HepG2 (cell line): ENCODE measurements at regions not wholly inside any gene's neighbourhood (a gene's known extent, or its start where the extent isn't known, plus 50 kb on each side); places are given as distances from the start of the nearest gene placed in this dataset.

ENCODE experiments used
- ATAC-seq: fragments of 200-7000 bp; cut with Tn5 transposase; 3 replicates; pipeline ENCODE4 v1.9.1; 2020; ENCODE audit warnings: mild to moderate bottlenecking, moderate library complexity
- BruUV-seq: library from RNA; stranded (reverse); fragments of 400-500 nt; replicated peaks from 2 replicates; lab custom pipeline; 2021; lab: Mats Ljungman, UMichigan
- CTCF ChIA-PET: fragments of 300-600 bp; formaldehyde crosslinking; extraction: SDS; loops from one replicate; lab custom pipeline; 2021; ENCODE audit warnings: low total read pairs, inconsistent platforms, low intra/inter-chr PET ratio; lab: Yijun Ruan, JAX
- POLR2A ChIA-PET: fragments of 350-600 bp; sonication (Branson Sonifier 250); formaldehyde crosslinking; loops from one replicate; lab custom pipeline; 2020; ENCODE audit warnings: antibody characterized with exemption, inconsistent platforms; lab: Yijun Ruan, JAX
- DNase-seq: peaks from one replicate; pipeline ENCODE4 v3.0.0-alpha.2; 2015; ENCODE audit warnings: low spot score
- FAIRE-seq: peaks from 3 replicates; lab custom pipeline; 2011; peaks lifted over from hg19 to GRCh38; lab: Jason Lieb, UNC
- H2AFZ ChIP-seq: one replicate; pipeline ENCODE4 v1.6.1; 2011; ENCODE audit warnings: low read length, inconsistent platforms
- H3K27ac ChIP-seq: fragments of 300-600 bp; 3 replicates; pipeline ENCODE4 v1.8.0; 2011; ENCODE audit warnings: mixed run types, mild to moderate bottlenecking, mixed read lengths, low read length, inconsistent platforms; ENCODE audit not compliant: insufficient read depth; ENCODE audit errors: extremely low read length
- H3K27me3 ChIP-seq, 2 experiments: fragments of 200-600 bp in 1 of 2; 2 replicates in 1 of 2; 3 replicates in 1 of 2; pipeline versions ENCODE4 v1.6.0 to v1.8.0; 2011; ENCODE audit warnings: low read length in 2 of 2, mild to moderate bottlenecking in 2 of 2, moderate library complexity in 2 of 2, inconsistent platforms in 1 of 2; ENCODE audit not compliant: insufficient read depth in 2 of 2, control insufficient read depth in 1 of 2
- H3K36me3 ChIP-seq, 2 experiments: fragments of 200-600 bp in 1 of 2; replicated peaks in 1 of 2; 2 replicates in 1 of 2; 3 replicates in 1 of 2; pipeline versions ENCODE4 v1.5.1 to v1.8.0; 2011; ENCODE audit warnings: low read length in 2 of 2, inconsistent platforms in 1 of 2; ENCODE audit not compliant: insufficient read depth in 2 of 2, control insufficient read depth in 1 of 2
- H3K4me1 ChIP-seq: 2 replicates; pipeline ENCODE4 v1.5.1; 2012; ENCODE audit warnings: low read length, inconsistent platforms; ENCODE audit not compliant: insufficient read depth
- H3K4me2 ChIP-seq: 2 replicates; pipeline ENCODE4 v1.6.0; 2011; ENCODE audit warnings: low read depth, low read length, inconsistent platforms
- H3K4me3 ChIP-seq, 3 experiments: fragments of 200-600 bp in 1 of 3; sonication (generic), shearing (Covaris generic) in 1 of 3; replicated peaks in 1 of 3; 2 replicates each; pipeline ENCODE4 v1.5.1; 2011 to 2016; ENCODE audit warnings: low read length in 3 of 3, inconsistent platforms in 2 of 3, low read depth in 2 of 3, mild to moderate bottlenecking in 2 of 3, control low read depth in 1 of 3, mixed read lengths in 1 of 3; ENCODE audit not compliant: insufficient read depth in 1 of 3
- H3K79me2 ChIP-seq: one replicate; pipeline ENCODE4 v1.6.1; 2011; ENCODE audit warnings: low read length, inconsistent platforms; ENCODE audit not compliant: insufficient read depth
- H3K9ac ChIP-seq: 2 replicates; pipeline ENCODE4 v1.6.0; 2011; ENCODE audit warnings: mild to moderate bottlenecking, low read depth, low read length, inconsistent platforms; ENCODE audit not compliant: insufficient read depth
- H3K9me3 ChIP-seq: 2 replicates; pipeline ENCODE4 v1.5.1; 2012; ENCODE audit warnings: mild to moderate bottlenecking, low read length
- H4K20me1 ChIP-seq: 2 replicates; pipeline ENCODE4 v1.6.0; 2011; ENCODE audit warnings: inconsistent platforms, mild to moderate bottlenecking, low read length, moderate library complexity; ENCODE audit not compliant: insufficient read depth
- BATF2 ChIP-seq: sonication (generic); formaldehyde crosslinking; IDR thresholded peaks from 2 replicates; pipeline ENCODE4 v1.8.0; 2022; ENCODE audit warnings: mild to moderate bottlenecking, missing genetic modification reagents, moderate library complexity
- CBX5 ChIP-seq: sonication (generic); formaldehyde crosslinking; IDR thresholded peaks from 2 replicates; pipeline ENCODE4 v1.4.0; 2020; ENCODE audit warnings: missing genetic modification reagents, borderline replicate concordance
- MEF2D ChIP-seq: sonication (generic); formaldehyde crosslinking; IDR thresholded peaks from 2 replicates; pipeline ENCODE4 v1.5.1; 2020; ENCODE audit warnings: mild to moderate bottlenecking, missing genetic modification reagents
- NKX3-1 ChIP-seq: sonication (generic); formaldehyde crosslinking; IDR thresholded peaks from 2 replicates; pipeline ENCODE4 v1.5.0; 2020; ENCODE audit warnings: missing genetic modification reagents
- PHF8 ChIP-seq: sonication (generic); formaldehyde crosslinking; IDR thresholded peaks from 2 replicates; pipeline ENCODE4 v1.5.0; 2020; ENCODE audit warnings: missing genetic modification reagents
- POLR2G ChIP-seq: fragments of 200-400 bp; formaldehyde crosslinking; IDR thresholded peaks from 2 replicates; pipeline ENCODE4 v1.6.1; 2018; ENCODE audit warnings: mild to moderate bottlenecking, low read depth, low read length, moderate library complexity
- SP5 ChIP-seq: IDR thresholded peaks from 2 replicates; pipeline ENCODE4 v1.6.1; 2016; ENCODE audit warnings: low read depth, borderline replicate concordance
- ZBTB7B ChIP-seq: sonication (generic); formaldehyde crosslinking; IDR thresholded peaks from 2 replicates; pipeline ENCODE4 v1.4.0; 2020; ENCODE audit warnings: missing genetic modification reagents
- ZFP37 ChIP-seq: sonication (generic); formaldehyde crosslinking; IDR thresholded peaks from 2 replicates; pipeline ENCODE4 v1.4.0; 2020; ENCODE audit warnings: missing genetic modification reagents, borderline replicate concordance
- ZNF512B ChIP-seq: sonication (generic); formaldehyde crosslinking; IDR thresholded peaks from 2 replicates; pipeline ENCODE4 v1.5.1; 2020; ENCODE audit warnings: missing genetic modification reagents, mild to moderate bottlenecking, borderline replicate concordance
- ZNF777 ChIP-seq: sonication (generic); formaldehyde crosslinking; IDR thresholded peaks from 2 replicates; pipeline ENCODE4 v1.4.0; 2020; ENCODE audit warnings: missing genetic modification reagents
- WGBS: methylation state at CpG from one replicate; pipeline ENCODE4 v1.1.6; 2017; ENCODE audit warnings: low lambda C conversion rate; 5-methylcytosine and 5-hydroxymethylcytosine counted together
- in situ Hi-C: cut with HindIII; loops from 2 replicates; pipeline ENCODE4 v1.10.0; 2017; ENCODE audit warnings: low pct_unique_long_range_greater_than_20kb; ENCODE audit not compliant: extremely low pct_ligation_motif_present
- intact Hi-C: fragments of 100-400 bp; cut with micrococcal nuclease; formaldehyde crosslinking; loops from one replicate; pipeline ENCODE4 v1.10.0; 2022; ENCODE audit not compliant: unreplicated experiment
- TF ChIP-seq, protein P1 (sequence below): sonication (generic); formaldehyde crosslinking; IDR thresholded peaks from 2 replicates; pipeline ENCODE4 v1.4.0; 2020; ENCODE audit warnings: mild to moderate bottlenecking, missing genetic modification reagents
- TF ChIP-seq, protein P2 (sequence below): sonication (generic); formaldehyde crosslinking; IDR thresholded peaks from 2 replicates; pipeline ENCODE4 v1.5.0; 2020; ENCODE audit warnings: mild to moderate bottlenecking, low read depth, missing genetic modification reagents, borderline replicate concordance
- TF ChIP-seq, protein P3 (sequence below): sonication (generic); formaldehyde crosslinking; conservative IDR thresholded peaks from 2 replicates; pipeline ENCODE4 v1.4.0; 2020; ENCODE audit warnings: missing genetic modification reagents
- TF ChIP-seq, protein P4 (sequence below): sonication (generic); formaldehyde crosslinking; IDR thresholded peaks from 2 replicates; pipeline ENCODE4 v1.4.0; 2020; ENCODE audit warnings: missing genetic modification reagents

DNA sequence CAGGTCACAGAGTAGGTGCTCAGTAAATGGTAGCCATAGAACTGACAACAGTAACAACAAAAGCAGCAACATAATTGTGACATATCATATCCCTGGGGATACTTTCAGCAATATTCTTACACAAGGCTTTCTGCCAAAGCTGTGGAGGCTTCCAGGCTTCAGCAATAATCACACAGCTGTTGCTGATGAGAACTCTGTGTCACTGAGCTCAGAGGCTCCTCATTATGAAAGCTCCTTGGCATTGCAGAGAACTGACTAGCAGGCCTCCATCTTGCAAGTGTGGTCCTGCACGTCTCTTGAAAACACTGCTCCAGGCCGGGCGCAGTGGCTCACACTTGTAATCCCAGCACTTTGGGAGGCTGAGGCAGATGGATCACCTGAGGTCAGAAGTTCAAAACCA lies 97.3 kb upstream of the BTG1 start:
- no peak overlapping the region for H2AFZ ChIP-seq
- no peak overlapping the region for H3K27ac ChIP-seq
- no peak overlapping the region for H3K9ac ChIP-seq
- H3K9me3 ChIP-seq: no peaks in the 10 kb centered on the region
- POLR2A ChIA-PET: no interaction called here
- BruUV-seq: no TSS peak
- TF ChIP-seq PHF8 (CRISPR knock-in tag): no peak
- TF ChIP-seq ZNF512B (CRISPR knock-in tag): no peak
- TF ChIP-seq MEF2D (CRISPR knock-in tag): no peak
- no peak for TF ChIP-seq POLR2G
- TF ChIP-seq BATF2 (CRISPR knock-in tag): no peak
- no peak for TF ChIP-seq SP5
- TF ChIP-seq CBX5: no peak
- TF ChIP-seq, protein P1, sequence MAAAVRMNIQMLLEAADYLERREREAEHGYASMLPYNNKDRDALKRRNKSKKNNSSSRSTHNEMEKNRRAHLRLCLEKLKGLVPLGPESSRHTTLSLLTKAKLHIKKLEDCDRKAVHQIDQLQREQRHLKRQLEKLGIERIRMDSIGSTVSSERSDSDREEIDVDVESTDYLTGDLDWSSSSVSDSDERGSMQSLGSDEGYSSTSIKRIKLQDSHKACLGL: no peak
- TF ChIP-seq ZBTB7B (CRISPR knock-in tag): no peak
- no peak for TF ChIP-seq ZNF777 (CRISPR knock-in tag)
- TF ChIP-seq, protein P2, sequence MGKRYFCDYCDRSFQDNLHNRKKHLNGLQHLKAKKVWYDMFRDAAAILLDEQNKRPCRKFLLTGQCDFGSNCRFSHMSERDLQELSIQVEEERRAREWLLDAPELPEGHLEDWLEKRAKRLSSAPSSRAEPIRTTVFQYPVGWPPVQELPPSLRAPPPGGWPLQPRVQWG: no peak
- TF ChIP-seq, protein P3, sequence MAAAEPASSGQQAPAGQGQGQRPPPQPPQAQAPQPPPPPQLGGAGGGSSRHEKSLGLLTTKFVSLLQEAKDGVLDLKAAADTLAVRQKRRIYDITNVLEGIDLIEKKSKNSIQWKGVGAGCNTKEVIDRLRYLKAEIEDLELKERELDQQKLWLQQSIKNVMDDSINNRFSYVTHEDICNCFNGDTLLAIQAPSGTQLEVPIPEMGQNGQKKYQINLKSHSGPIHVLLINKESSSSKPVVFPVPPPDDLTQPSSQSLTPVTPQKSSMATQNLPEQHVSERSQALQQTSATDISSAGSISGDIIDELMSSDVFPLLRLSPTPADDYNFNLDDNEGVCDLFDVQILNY (CRISPR knock-in tag): no peak
- no peak for TF ChIP-seq ZFP37
- no peak for TF ChIP-seq NKX3-1 (CRISPR knock-in tag)
- TF ChIP-seq, protein P4, sequence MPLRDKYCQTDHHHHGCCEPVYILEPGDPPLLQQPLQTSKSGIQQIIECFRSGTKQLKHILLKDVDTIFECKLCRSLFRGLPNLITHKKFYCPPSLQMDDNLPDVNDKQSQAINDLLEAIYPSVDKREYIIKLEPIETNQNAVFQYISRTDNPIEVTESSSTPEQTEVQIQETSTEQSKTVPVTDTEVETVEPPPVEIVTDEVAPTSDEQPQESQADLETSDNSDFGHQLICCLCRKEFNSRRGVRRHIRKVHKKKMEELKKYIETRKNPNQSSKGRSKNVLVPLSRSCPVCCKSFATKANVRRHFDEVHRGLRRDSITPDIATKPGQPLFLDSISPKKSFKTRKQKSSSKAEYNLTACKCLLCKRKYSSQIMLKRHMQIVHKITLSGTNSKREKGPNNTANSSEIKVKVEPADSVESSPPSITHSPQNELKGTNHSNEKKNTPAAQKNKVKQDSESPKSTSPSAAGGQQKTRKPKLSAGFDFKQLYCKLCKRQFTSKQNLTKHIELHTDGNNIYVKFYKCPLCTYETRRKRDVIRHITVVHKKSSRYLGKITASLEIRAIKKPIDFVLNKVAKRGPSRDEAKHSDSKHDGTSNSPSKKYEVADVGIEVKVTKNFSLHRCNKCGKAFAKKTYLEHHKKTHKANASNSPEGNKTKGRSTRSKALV (CRISPR knock-in tag): no peak
- H3K4me3 ChIP-seq: no peak overlapping the region
- no peaks in the 10 kb centered on the region for H3K4me1 ChIP-seq
- no peaks in the 10 kb centered on the region for H4K20me1 ChIP-seq
- no CpG with 5 or more reads among the region's 3 CpGs for WGBS
- no peak for DNase-seq
- no peak for ATAC-seq
- no peak for FAIRE-seq
- no peaks in the 10 kb centered on the region for H3K36me3 ChIP-seq
- in situ Hi-C loops: no loop called here
- CTCF ChIA-PET: no interaction called here
- H3K27me3 ChIP-seq: no peaks in the 10 kb centered on the region
- intact Hi-C loops: no loop called here
- no peaks in the 10 kb centered on the region for H3K79me2 ChIP-seq
- no peak overlapping the region for H3K4me2 ChIP-seq
